K562 (cell line): ENCODE measurements at regions not wholly inside any gene's neighbourhood (a gene's known extent, or its start where the extent isn't known, plus 50 kb on each side); places are given as distances from the start of the nearest gene placed in this dataset.

Source experiments
- EZH2 ChIP-seq: IDR thresholded peaks from 2 replicates; pipeline ENCODE4 v1.6.1; 2012; ENCODE audit warnings: low read depth, mild to moderate bottlenecking, inconsistent platforms, low read length, borderline replicate concordance
- MAFF ChIP-seq: IDR thresholded peaks from 2 replicates; pipeline ENCODE4 v1.6.1; 2012; ENCODE audit warnings: low read length, improper control_type of control experiment
- NCOR1 ChIP-seq: fragments of 450-650 bp; IDR thresholded peaks from 2 replicates; pipeline ENCODE4 v1.6.1; 2016; ENCODE audit warnings: mild to moderate bottlenecking, moderate library complexity
- POLR2A ChIP-seq: fragments of 450-650 bp; conservative IDR thresholded peaks from 2 replicates; pipeline ENCODE4 v1.6.1; 2016
- RFX5 ChIP-seq: IDR thresholded peaks from 2 replicates; pipeline ENCODE4 v1.6.1; 2011; ENCODE audit warnings: low read depth, mild to moderate bottlenecking, improper control_type of control experiment, low read length
- TF ChIP-seq, protein P1 (sequence below), 3 experiments: IDR thresholded peaks in 2 of 3; conservative IDR thresholded peaks in 1 of 3; 2 replicates each; pipeline ENCODE4 v1.5.1; 2011 to 2012; ENCODE audit warnings: low read length in 3 of 3, mild to moderate bottlenecking in 3 of 3, control low read depth in 2 of 3, improper control_type of control experiment in 1 of 3, inconsistent platforms in 1 of 3, low read depth in 1 of 3, mixed read lengths in 1 of 3, moderate library complexity in 1 of 3; ENCODE audit not compliant: insufficient read depth in 2 of 3

DNA sequence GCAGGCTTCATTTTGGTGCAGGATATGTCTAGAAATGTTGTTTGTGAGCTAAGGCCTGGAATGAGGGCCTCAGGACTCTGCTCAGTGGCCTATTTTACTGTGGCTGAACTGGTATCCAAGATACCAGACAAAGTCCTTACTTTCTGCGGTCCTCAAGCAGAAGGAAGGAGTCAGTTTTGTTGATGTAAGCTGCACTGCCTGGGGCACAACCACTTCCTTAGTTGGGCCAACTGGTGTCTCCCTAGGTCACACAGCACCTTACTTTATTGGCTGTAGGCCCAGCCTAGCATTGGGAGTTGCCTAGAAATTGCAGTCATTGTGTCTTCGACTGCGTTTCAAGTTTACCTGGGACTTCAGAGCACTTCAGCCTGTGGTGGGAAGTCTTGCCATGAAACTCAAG is 1322.7 kb downstream of the AMY1C start:
- TF ChIP-seq EZH2 (no peak), POLR2A (no peak), NCOR1 (no peak), MAFF (no peak), RFX5 (no peak)
- TF ChIP-seq, protein P1, sequence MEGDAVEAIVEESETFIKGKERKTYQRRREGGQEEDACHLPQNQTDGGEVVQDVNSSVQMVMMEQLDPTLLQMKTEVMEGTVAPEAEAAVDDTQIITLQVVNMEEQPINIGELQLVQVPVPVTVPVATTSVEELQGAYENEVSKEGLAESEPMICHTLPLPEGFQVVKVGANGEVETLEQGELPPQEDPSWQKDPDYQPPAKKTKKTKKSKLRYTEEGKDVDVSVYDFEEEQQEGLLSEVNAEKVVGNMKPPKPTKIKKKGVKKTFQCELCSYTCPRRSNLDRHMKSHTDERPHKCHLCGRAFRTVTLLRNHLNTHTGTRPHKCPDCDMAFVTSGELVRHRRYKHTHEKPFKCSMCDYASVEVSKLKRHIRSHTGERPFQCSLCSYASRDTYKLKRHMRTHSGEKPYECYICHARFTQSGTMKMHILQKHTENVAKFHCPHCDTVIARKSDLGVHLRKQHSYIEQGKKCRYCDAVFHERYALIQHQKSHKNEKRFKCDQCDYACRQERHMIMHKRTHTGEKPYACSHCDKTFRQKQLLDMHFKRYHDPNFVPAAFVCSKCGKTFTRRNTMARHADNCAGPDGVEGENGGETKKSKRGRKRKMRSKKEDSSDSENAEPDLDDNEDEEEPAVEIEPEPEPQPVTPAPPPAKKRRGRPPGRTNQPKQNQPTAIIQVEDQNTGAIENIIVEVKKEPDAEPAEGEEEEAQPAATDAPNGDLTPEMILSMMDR (IDR thresholded peaks at IDR 0.05 in 2 of 3, conservative IDR thresholded peaks at IDR 0.05 in 1 of 3; ENCODE audit: insufficient read depth in 2 of 3, low read depth in 1 of 3, low read length in 3 of 3), result no peak
